HG03103 (cell line): ENCODE measurements at regions not wholly inside any gene's neighbourhood (a gene's known extent, or its start where the extent isn't known, plus 50 kb on each side); places are given as distances from the start of the nearest gene placed in this dataset.
"Not testable (repeated sequence)": the region's sequence is repeated elsewhere in the genome, so short reads cannot be mapped to it uniquely, and the experiment has no call there.

ENCODE experiments used
- ATAC-seq: cut with Tn5 transposase; IDR thresholded peaks from one replicate; pipeline ENCODE4 v1.9.1; 2021; ENCODE audit warnings: low read depth; ENCODE audit not compliant: unreplicated experiment

DNA sequence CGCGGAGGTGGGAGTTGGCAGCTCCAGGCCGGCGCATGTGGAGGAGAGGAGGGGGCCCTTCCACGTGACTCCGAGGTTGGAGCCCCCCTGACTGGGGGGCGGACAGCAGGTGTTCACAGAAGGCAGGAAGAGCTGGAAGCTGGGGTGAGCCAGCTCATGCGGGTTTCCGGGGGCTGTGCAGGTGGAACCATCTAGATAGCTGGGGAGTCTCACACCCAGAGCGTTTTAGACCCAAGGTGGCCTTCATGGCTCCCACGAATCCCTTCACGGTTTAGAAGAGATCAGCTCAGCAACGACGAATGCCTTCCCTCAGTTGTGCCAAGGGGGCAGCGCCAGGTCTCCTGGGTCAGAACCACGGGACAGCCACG, 740.5 kb upstream of the SALL3 start:
- no peak for ATAC-seq

DNA sequence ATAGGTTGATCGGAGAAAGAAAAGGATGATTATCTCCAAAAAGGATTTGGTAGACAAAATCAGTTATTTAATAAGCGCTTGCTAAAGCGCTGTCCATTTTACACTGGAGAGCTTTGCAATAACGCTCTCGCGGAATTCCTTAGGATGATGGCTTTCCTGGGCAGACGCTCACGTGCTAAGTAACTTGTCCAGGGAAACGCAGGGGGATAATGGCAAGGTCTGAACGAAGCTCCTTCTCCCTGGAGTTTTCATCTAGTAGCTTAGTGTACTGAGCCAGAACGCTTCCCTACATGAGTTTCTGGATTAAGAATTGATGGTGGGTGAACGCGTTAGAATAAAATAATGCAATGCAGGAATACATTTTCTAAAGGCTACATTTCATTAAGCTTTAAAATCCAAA, 739.5 kb upstream of the SALL3 start:
- ATAC-seq = no peak

DNA sequence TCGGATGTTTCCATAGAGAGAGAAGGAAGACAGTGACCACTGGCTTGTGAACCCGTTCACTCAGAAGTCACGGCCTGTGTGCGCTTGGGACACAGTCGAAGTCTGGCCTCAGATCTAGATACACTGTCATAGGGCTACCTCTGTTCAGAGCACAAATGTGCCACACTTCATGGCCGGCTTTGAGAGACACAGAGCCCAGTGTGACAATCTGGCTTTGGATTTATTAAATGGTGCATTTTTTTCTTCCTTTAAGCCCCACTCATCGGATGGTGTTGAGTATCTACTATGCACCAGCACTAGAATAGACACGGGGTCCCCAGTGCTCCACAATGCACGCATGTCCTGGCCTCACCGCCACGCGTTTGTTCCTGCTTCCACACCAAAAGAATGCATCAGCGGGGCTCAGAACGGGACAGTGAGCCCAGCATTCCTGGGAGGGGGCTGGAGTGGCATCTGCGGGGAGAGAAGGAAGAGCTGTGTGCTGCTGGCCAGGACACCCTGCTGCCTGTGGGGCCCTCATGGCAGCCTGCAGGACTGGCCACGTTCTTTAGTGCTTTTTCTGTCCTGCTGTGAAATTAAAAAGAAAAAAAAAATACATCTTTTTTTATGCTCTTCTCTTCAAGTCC, 738.9 kb upstream of the SALL3 start:
- ATAC-seq = no peak

DNA sequence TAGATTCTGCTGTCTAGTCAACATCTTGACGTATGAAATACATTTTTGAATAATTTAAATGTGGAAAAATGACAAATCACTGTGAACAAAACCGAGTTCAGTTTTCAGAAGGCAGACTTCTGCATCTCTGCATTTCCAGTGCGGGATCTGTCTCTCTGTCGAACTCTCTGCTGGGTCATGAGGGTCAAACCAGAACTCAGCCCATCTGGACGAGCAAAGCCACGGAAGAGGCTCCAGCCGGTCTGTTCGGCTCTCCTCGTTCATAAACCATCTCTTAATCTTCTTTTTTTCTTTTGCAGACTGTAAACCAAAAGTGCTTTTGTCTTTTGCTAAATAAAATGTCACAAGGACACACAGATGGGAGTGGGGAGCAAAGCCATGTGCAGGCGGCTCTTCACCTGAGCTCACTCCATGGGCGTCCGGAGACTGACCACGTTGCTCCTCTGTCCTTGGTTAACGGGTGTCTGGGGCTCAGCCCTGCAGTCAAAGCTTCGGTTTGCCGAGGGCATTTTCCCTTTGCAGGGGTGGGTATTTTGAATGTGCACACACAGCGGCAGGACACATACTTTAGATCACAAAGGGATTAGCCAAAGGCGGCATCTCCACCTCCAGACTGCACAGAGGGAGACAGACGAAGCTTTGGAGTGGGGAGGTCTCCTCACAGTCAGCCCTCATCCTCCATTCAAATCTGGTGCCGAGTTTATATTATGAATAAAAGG, 737.9 kb upstream of the SALL3 start:
- no peak for ATAC-seq

DNA sequence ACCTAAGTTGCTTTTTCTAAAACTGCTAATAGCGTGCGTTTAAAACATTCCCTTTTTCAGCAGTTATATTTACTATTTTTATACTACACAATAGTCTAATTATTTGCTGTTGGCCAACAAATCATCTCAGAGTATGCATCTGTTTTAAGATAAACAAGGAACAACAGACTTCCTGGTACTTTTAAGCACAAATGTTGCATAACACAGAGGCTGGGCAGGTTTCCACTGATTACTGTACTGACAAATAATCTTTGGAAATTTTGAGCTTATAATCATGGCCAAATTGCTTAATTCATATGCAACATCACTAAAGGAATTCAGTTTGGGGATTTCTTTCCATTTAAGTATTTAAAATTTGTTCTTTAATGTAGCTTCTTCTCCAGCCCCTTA, 737.4 kb upstream of the SALL3 start:
- no peak for ATAC-seq

DNA sequence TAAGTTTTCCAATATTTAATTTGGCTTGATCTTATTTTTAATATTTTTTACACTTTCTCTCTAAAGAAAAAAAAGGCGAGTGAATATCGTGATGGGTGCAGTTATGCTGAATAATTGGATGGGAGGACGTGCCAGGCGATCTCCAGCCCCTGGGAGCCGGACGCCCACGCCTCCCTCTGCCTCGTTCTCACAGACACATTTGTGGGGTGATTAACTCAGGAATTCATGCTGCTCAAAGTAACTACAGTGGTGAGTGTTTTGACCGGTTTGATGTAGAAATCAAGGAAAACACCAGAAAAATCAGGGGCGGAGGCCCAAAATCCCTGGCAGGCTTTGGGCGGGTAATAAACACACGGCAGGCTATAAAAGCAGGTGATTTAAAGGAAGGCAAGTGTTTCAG, 736.8 kb upstream of the SALL3 start:
- ATAC-seq = no peak

DNA sequence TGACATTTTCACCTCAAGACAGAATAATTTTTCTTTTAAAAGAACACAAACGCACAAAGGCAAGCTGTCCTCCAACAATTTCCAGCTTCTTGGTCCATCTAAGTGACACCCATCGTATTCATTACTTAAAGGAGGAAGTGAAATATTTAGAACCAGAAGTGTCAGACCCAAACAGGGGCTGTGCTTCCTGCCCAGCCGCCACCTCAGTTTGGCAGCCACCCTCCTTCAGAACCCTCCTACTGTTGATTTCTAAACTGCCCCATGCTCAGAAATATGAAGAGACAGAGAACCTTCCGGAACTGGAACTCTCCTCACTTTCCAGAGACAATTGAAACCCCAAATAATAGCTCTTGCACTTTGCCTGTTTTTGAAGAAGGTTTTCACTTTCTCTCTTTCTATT, 734.8 kb upstream of the SALL3 start:
- ATAC-seq = no peak

DNA sequence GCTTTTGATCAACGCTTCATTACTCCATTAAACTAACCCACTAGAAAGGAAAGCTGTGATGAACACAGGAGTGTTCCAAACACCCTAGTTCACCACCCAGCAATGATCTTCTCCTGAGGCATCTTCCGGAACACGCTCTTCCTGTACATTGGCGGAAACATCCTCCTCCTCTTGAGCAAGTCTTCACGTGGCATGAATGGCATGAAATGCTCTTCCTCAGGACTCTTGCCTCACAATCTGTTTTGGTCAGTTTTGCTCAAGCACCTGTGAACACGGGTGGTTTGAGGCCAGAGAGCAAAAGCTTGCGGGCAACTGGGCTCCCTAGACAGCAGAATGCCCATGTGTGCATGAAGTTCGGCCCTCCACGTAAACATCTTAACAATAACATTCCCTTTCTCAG, 734.2 kb upstream of the SALL3 start:
- ATAC-seq = no peak

DNA sequence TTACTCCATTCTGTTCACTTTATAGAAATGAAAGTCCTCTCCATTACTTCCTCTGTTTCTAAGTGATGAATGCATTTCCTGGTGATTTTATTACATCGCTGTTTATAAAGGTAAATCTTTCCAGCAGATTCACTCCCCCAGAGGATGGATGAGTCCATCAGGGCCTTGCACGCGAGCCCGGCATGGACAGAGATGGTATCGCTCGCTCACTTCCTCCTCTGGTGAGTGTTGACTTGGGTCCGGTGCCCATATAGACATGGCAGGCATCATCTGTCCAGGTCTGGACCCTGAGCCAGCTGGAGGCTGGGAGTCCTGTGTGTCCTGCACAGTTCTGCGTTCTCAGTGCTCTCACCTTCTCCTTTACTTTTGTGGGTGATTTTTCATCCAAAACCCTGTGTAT, 733.6 kb upstream of the SALL3 start:
- ATAC-seq = no peak

DNA sequence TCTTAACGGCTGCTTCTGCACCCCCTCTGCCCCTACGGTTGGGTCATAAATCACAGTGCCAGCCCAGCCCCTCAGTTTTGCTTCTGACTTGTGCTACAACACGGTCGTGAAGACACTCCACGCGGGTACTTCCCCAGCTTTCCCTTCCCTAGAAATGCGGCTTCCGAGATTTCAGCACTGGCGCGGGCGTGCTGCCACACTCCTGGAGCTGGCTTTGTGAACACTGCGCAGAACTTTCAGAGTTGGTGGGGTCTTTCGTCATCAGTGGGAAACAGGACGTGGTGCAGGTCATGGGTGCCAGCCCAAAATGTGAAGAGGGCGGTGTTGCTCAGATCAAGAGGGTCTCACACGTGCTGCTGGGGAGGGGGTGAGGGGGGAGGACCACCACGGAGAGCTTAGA, 733.0 kb upstream of the SALL3 start:
- no peak for ATAC-seq

DNA sequence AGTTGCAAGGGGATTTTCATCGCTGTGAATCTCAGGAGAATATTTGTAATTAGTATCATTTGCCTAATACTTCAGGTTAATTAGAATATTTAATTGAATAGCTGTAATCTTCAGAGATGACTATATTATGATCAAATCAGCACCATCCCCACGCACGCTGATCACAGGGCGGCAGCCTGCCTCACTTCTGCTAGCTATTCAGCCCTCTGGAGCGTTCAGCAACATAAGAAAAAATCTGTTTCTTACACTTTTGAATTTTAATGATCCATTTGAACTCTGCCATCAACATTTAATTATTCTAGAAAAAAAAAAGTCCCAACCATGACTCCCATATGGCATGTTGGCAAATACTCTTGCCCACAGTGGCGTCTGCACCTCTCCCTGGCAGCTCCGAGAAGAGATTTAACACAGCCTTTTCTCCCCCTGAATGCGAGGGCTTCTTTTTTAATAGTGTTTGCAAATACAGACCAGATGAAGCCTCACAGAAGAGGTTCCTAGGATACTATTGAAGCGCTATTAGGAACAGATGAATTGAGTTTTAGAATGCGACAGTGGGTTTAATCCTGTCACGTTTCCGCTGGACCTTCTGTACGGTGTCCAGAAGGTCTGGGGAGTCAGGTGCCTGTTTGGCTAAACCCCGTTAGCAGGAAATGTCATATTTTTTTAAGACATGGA, 731.9 kb upstream of the SALL3 start:
- no peak for ATAC-seq

DNA sequence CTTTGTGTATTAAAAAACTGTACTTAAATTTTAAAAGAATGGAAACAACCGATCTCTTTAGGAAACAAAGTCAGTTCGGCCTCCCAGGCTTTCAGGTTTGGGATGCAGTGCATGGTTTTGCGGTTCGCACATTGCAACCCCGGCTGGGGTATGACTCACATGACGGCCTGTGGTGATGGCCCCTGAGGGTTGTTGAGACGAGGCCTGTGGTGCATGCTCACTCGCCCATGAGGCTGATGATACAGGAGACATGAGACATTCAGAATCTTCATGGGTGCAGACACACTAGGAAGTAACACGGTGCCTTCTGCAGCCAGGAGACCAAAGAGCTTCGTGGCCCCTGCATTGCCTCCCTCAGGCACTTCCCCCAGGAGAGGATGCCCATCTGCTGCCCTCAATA, 724.6 kb upstream of the SALL3 start:
- ATAC-seq = no peak

DNA sequence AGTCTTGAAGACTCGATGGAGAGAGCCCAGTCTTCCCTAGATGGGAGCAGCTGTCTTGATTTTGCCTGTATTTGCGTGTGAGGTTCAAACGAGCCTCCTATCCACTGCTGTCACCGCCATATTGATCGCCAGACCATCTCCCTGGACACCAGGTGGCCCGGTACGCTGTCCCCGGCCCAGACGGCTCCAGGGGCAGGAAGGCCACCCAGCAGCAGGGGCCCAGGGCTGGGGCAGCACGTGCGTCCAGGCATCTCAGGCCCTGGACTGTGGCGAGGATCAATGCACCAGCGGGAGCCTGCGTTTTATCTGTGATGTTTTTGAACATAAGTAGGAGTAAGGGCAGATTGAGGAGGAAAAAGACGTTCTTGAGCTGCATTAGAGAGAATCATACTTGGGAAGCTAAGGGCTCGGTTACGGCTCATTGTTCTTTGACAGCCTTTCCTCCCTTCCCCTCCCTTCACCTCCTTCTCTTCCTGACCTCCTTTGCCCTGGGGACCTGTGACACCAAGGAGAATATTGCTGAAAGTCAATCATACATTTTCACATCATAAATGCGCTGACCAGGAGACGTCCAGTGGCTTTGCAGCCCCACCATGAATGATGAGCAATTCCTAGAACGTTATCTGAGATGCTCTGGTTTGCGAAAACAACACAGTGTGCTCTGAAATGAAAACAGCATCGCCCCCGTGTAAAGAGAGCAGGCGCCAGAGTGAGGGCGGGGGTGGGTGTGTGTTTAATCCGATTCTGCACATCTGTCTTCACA, 711.2 kb upstream of the SALL3 start:
- no peak for ATAC-seq

DNA sequence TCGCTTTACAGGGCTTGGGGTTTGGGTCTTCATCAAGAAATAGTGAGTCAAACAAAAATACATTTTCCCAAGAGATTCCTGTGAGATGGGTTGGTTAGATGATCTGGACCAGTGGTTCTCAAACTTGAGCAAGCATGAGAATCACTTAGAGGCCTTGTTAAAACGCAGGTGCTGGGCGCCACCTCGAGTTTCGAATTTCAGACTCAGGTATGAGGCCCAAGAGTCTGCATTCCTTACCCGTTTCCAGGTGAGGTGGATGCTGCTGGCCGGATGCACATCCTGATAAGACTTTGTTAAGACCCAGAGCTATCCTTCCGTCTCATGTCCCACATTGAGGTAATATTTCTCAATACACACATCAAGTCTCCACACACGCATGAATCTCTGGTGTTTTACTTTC, 707.8 kb upstream of the SALL3 start:
- no peak for ATAC-seq

DNA sequence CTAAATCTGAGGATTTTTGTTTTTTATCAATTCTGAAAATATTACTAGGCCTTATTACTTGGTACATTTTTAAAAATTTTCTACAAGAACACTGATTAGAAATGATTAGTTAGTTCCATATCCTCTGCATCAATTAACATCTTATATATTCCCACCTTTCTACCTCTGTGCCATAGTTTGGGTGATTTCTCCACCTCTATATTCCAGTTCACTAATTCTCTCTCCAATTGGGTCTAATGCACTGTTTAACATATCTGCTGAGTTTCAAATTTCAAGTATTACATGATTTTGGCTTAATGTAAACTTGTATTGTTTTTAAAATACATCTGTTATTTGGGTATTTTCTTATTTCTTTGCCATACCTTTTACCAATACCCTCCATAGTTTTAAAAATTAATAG, 705.7 kb upstream of the SALL3 start:
- ATAC-seq = no peak

DNA sequence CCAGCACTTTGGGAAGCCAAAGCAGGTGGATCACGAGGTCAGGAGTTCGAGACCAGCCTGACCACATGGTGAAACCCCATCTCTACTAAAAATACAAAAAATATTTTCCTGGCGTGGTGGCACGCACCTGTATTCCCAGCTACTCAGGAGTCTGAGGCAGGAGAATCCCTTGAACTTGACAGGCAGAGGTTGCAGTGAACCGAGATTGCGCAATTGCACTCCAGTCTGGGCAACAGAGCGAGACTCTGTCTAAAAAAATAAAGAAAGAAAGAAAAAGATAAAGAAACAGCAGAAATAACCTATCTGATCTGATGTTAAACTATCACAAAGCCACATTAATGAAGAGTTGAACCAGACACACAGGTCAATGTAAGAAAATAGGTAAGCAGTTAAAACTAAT, 696.2 kb upstream of the SALL3 start:
- not testable (repeated sequence) for ATAC-seq

DNA sequence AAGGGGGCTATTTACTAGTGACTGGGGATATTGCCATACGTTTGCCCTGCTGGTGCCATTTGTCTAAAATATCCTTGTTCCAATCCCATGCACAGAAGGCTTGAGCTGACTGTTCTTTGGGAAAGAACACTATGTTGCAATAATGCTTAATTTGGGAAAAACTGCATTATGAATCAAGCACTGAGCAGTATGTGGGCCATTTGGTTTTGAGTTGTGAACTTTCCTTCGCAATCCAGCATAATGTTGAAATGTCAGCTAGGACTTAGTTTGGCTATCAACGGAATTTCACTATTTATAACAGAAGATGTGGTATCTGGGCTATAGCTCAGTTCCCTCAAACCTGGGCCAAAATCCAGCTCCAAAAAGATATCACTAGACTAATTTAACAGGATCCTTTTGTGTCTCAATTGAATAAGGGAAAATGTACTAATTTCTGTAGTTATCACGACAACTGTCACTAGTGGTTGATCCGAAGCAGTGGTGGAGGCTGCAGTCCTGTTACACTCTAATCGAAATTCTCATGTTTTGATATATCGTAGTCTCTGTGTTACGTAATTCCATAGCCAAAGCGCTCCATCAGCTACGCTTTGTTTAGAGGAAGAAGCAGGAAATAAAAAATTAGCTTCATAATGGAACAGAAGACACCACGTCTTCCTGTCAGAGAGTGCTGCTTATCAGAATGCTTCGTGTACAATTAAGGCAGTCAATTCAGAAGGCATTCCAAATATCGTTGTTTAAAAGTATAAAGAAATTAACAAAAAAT, 686.8 kb upstream of the SALL3 start:
- no peak for ATAC-seq

DNA sequence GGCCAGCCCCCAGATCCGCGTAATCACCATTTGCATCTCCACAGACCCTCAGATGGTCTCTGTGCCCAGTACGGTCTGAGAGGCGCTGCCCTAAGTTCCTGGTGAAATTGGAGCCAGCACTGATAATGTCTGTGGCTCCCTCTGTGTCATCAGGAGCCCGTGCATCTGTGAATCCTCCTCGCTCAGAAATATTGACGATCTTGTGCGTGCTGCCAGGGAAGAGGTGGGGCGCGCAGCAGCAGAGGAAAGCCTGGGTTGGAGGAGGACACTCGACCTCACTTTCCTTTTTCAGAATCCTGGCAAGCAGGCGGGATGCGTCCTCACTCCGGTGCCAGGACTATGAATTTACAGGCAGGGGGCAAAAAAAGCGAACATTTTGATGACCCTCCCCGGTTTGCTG, 686.1 kb upstream of the SALL3 start:
- no peak for ATAC-seq

DNA sequence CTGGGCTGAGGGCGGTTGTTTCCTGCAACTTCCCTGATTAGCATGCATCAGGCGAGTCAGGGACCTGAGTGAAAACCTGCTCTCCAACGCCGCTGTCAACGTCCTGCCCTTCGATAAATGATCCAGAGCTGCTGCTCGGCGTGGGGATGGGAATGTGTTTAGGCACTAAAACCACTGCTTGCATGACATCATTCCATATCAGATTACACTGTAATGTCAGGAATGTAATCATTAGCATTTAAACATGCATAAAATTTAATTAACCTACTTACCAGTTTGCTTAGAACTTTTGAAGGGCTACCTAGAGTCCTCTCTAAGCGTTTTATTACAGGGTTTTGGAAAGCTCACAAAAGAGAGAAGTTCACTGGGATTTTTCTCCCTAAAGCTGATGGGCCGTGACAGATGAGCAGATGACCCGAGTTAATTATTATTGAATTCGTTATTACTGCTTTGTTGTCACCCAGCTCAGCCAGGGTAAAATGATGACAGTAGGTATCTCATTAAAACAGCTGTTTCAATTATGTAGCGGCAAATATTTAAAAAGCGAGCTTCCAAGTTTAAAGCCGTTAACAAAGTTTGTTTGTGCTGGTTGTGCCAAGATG, 685.6 kb upstream of the SALL3 start:
- ATAC-seq = no peak

DNA sequence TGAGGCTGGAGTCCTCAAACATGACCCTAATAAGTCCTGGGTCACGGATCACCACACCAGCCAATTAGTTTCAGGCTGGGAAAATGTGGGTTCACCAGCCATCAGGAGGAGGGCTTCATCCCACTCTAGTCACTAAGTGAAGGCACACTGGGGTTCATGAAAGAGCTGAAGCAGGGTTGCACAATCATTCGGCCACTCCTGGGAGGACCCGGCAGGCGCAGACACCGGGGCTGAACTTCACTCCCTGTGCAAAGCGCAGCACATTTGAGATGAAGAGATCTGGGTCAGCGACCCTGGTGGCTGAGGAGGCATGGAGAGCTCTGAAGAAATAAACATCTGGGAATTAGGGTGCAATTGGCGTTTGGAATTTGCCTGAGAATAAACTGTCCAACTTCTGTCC, 684.4 kb upstream of the SALL3 start:
- no peak for ATAC-seq
